Kidney capillary endothelial cell (primary cell): ENCODE measurements at regions not wholly inside any gene's neighbourhood (a gene's known extent, or its start where the extent isn't known, plus 50 kb on each side); places are given as distances from the start of the nearest gene placed in this dataset.
"Not testable (repeated sequence)": the region's sequence is repeated elsewhere in the genome, so short reads cannot be mapped to it uniquely, and the experiment has no call there.

Experiments
- DNase-seq: peaks from one replicate; pipeline ENCODE4 v3.0.0-alpha.2; 2018; ENCODE audit warnings: low spot score

GRCh38 chr2:34188464-34189303 is 589.6 kb upstream of the FAM98A start:
- no peak for DNase-seq

- no peak for DNase-seq
Observed at GRCh38 chr2:34179511-34179910, 580.4 kb upstream of the FAM98A start.

- DNase-seq = no peak
Observed at GRCh38 chr2:34178482-34178881, 579.4 kb upstream of the FAM98A start.

- no peak for DNase-seq
Observed at GRCh38 chr2:34176693-34177092, 577.6 kb upstream of the FAM98A start.

- no peak for DNase-seq
Observed at GRCh38 chr2:34174506-34174905, 575.4 kb upstream of the FAM98A start.

- no peak for DNase-seq
Observed at GRCh38 chr2:34162231-34162630, 563.1 kb upstream of the FAM98A start.

GRCh38 chr2:34161549-34161948 is 562.5 kb upstream of the FAM98A start:
- no peak for DNase-seq

GRCh38 chr2:34159901-34160300 is 560.8 kb upstream of the FAM98A start:
- no peak for DNase-seq

- no peak for DNase-seq
Observed at GRCh38 chr2:34153484-34153883, 554.4 kb upstream of the FAM98A start.

GRCh38 chr2:34147780-34148179 is 548.7 kb upstream of the FAM98A start:
- DNase-seq = no peak

- DNase-seq = no peak
Observed at GRCh38 chr2:34143149-34143548, 544.0 kb upstream of the FAM98A start.

GRCh38 chr2:34142531-34143008 is 543.5 kb upstream of the FAM98A start:
- not testable (repeated sequence) for DNase-seq

- DNase-seq = not testable (repeated sequence)
Observed at GRCh38 chr2:34133065-34133464, 534.0 kb upstream of the FAM98A start.

- no peak for DNase-seq
Observed at GRCh38 chr2:34126279-34126678, 527.2 kb upstream of the FAM98A start.

- no peak for DNase-seq
Observed at GRCh38 chr2:34123996-34124785, 525.1 kb upstream of the FAM98A start.

GRCh38 chr2:34121076-34121475 is 522.0 kb upstream of the FAM98A start:
- DNase-seq = no peak

- no peak for DNase-seq
Observed at GRCh38 chr2:34115076-34115475, 516.0 kb upstream of the FAM98A start.

- no peak for DNase-seq
Observed at GRCh38 chr2:34112161-34112560, 513.1 kb upstream of the FAM98A start.

GRCh38 chr2:34110392-34110791 is 511.3 kb upstream of the FAM98A start:
- DNase-seq = no peak

GRCh38 chr2:34107811-34108210 is 508.7 kb upstream of the FAM98A start:
- DNase-seq = no peak

- DNase-seq = peak; percentile 93
Observed at GRCh38 chr2:34105006-34105767, 506.1 kb upstream of the FAM98A start.

GRCh38 chr2:34104601-34105000 is 505.5 kb upstream of the FAM98A start:
- peak; percentile 73 for DNase-seq
